Erythroblast (primary cell): ENCODE measurements at regions not wholly inside any gene's neighbourhood (a gene's known extent, or its start where the extent isn't known, plus 50 kb on each side); places are given as distances from the start of the nearest gene placed in this dataset.

Experiments used
- GATA1 ChIP-seq: IDR thresholded peaks from 2 replicates; pipeline ENCODE4 v1.6.1; 2011; ENCODE audit warnings: low read depth, mild to moderate bottlenecking, control low read depth, low read length, moderate library complexity
- POLR2A ChIP-seq: IDR thresholded peaks from 2 replicates; pipeline ENCODE4 v1.6.1; 2011; ENCODE audit warnings: mild to moderate bottlenecking, low read length

DNA sequence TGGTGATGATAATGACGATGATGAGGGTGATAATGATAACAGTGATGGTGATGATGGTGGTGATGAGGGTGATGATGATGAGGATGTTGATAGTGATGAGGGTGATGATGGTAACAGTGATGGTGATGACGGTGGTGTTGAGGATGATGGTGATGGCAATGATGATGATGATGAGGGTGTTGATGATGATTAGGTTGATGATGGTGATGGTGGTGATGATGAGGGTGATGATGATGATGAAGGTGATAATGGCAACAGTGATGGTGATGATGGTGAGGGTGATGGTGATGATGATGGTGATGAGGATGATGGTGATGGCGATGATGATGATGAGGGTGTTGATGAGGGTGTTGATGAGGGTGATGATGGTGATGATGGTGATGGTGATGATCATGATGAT lies 93.8 kb upstream of the ZNF469 start:
- no peak for TF ChIP-seq POLR2A
- TF ChIP-seq GATA1, result no peak
